HepG2 (cell line): ENCODE measurements at regions not wholly inside any gene's neighbourhood (a gene's known extent, or its start where the extent isn't known, plus 50 kb on each side); places are given as distances from the start of the nearest gene placed in this dataset.

Experiments used
- ATAC-seq: fragments of 200-7000 bp; cut with Tn5 transposase; 3 replicates; pipeline ENCODE4 v1.9.1; 2020; ENCODE audit warnings: mild to moderate bottlenecking, moderate library complexity
- BruUV-seq: library from RNA; stranded (reverse); fragments of 400-500 nt; replicated peaks from 2 replicates; lab custom pipeline; 2021; lab: Mats Ljungman, UMichigan
- CTCF ChIA-PET: fragments of 300-600 bp; formaldehyde crosslinking; extraction: SDS; loops from one replicate; lab custom pipeline; 2021; ENCODE audit warnings: low total read pairs, inconsistent platforms, low intra/inter-chr PET ratio; lab: Yijun Ruan, JAX
- POLR2A ChIA-PET: fragments of 350-600 bp; sonication (Branson Sonifier 250); formaldehyde crosslinking; loops from one replicate; lab custom pipeline; 2020; ENCODE audit warnings: antibody characterized with exemption, inconsistent platforms; lab: Yijun Ruan, JAX
- DNase-seq: peaks from one replicate; pipeline ENCODE4 v3.0.0-alpha.2; 2015; ENCODE audit warnings: low spot score
- FAIRE-seq: peaks from 3 replicates; lab custom pipeline; 2011; peaks lifted over from hg19 to GRCh38; lab: Jason Lieb, UNC
- H2AFZ ChIP-seq: one replicate; pipeline ENCODE4 v1.6.1; 2011; ENCODE audit warnings: low read length, inconsistent platforms
- H3K27ac ChIP-seq: fragments of 300-600 bp; 3 replicates; pipeline ENCODE4 v1.8.0; 2011; ENCODE audit warnings: mixed run types, mild to moderate bottlenecking, mixed read lengths, low read length, inconsistent platforms; ENCODE audit not compliant: insufficient read depth; ENCODE audit errors: extremely low read length
- H3K27me3 ChIP-seq, 2 experiments: fragments of 200-600 bp in 1 of 2; 2 replicates in 1 of 2; 3 replicates in 1 of 2; pipeline versions ENCODE4 v1.6.0 to v1.8.0; 2011; ENCODE audit warnings: low read length in 2 of 2, mild to moderate bottlenecking in 2 of 2, moderate library complexity in 2 of 2, inconsistent platforms in 1 of 2; ENCODE audit not compliant: insufficient read depth in 2 of 2, control insufficient read depth in 1 of 2
- H3K36me3 ChIP-seq, 2 experiments: fragments of 200-600 bp in 1 of 2; replicated peaks in 1 of 2; 2 replicates in 1 of 2; 3 replicates in 1 of 2; pipeline versions ENCODE4 v1.5.1 to v1.8.0; 2011; ENCODE audit warnings: low read length in 2 of 2, inconsistent platforms in 1 of 2; ENCODE audit not compliant: insufficient read depth in 2 of 2, control insufficient read depth in 1 of 2
- H3K4me1 ChIP-seq: 2 replicates; pipeline ENCODE4 v1.5.1; 2012; ENCODE audit warnings: low read length, inconsistent platforms; ENCODE audit not compliant: insufficient read depth
- H3K4me2 ChIP-seq: 2 replicates; pipeline ENCODE4 v1.6.0; 2011; ENCODE audit warnings: low read depth, low read length, inconsistent platforms
- H3K4me3 ChIP-seq, 3 experiments: fragments of 200-600 bp in 1 of 3; sonication (generic), shearing (Covaris generic) in 1 of 3; replicated peaks in 1 of 3; 2 replicates each; pipeline ENCODE4 v1.5.1; 2011 to 2016; ENCODE audit warnings: low read length in 3 of 3, inconsistent platforms in 2 of 3, low read depth in 2 of 3, mild to moderate bottlenecking in 2 of 3, control low read depth in 1 of 3, mixed read lengths in 1 of 3; ENCODE audit not compliant: insufficient read depth in 1 of 3
- H3K79me2 ChIP-seq: one replicate; pipeline ENCODE4 v1.6.1; 2011; ENCODE audit warnings: low read length, inconsistent platforms; ENCODE audit not compliant: insufficient read depth
- H3K9ac ChIP-seq: 2 replicates; pipeline ENCODE4 v1.6.0; 2011; ENCODE audit warnings: mild to moderate bottlenecking, low read depth, low read length, inconsistent platforms; ENCODE audit not compliant: insufficient read depth
- H3K9me3 ChIP-seq: 2 replicates; pipeline ENCODE4 v1.5.1; 2012; ENCODE audit warnings: mild to moderate bottlenecking, low read length
- H4K20me1 ChIP-seq: 2 replicates; pipeline ENCODE4 v1.6.0; 2011; ENCODE audit warnings: inconsistent platforms, mild to moderate bottlenecking, low read length, moderate library complexity; ENCODE audit not compliant: insufficient read depth
- AFF4 ChIP-seq: sonication (generic); formaldehyde crosslinking; IDR thresholded peaks from 2 replicates; pipeline ENCODE4 v1.4.0; 2020; ENCODE audit warnings: missing genetic modification reagents
- ATF5 ChIP-seq: sonication (generic); formaldehyde crosslinking; IDR thresholded peaks from 2 replicates; pipeline ENCODE4 v1.4.0; 2020; ENCODE audit warnings: mild to moderate bottlenecking, low read depth, missing genetic modification reagents
- HNRNPH1 ChIP-seq: fragments of 200-400 bp; formaldehyde crosslinking; optimal IDR thresholded peaks from 2 replicates; pipeline ENCODE3; 2017; ENCODE audit warnings: mild to moderate bottlenecking, low read depth, low read length
- IRF1 ChIP-seq: sonication (generic); formaldehyde crosslinking; IDR thresholded peaks from 2 replicates; pipeline ENCODE4 v1.4.0; 2020; ENCODE audit warnings: low read depth, mild to moderate bottlenecking, missing genetic modification reagents
- NAIF1 ChIP-seq: sonication (generic); formaldehyde crosslinking; IDR thresholded peaks from 2 replicates; pipeline ENCODE4 v1.5.0; 2020; ENCODE audit warnings: mild to moderate bottlenecking, missing genetic modification reagents, borderline replicate concordance
- NFE2L1 ChIP-seq: sonication (generic); formaldehyde crosslinking; IDR thresholded peaks from 2 replicates; pipeline ENCODE4 v1.4.0; 2020; ENCODE audit warnings: missing genetic modification reagents, mild to moderate bottlenecking, borderline replicate concordance
- REXO4 ChIP-seq: sonication (generic); formaldehyde crosslinking; IDR thresholded peaks from 2 replicates; pipeline ENCODE4 v1.8.0; 2022; ENCODE audit warnings: missing genetic modification reagents, mild to moderate bottlenecking, borderline replicate concordance
- SIN3A ChIP-seq: IDR thresholded peaks from 2 replicates; pipeline ENCODE4 v1.6.1; 2011; ENCODE audit warnings: low read depth, mild to moderate bottlenecking, control low read depth, low read length, borderline replicate concordance
- TCF7 ChIP-seq: sonication (generic); IDR thresholded peaks from 2 replicates; pipeline ENCODE4 v1.6.1; 2016; ENCODE audit warnings: antibody characterized with exemption, low read depth
- ZFP37 ChIP-seq: sonication (generic); formaldehyde crosslinking; IDR thresholded peaks from 2 replicates; pipeline ENCODE4 v1.4.0; 2020; ENCODE audit warnings: missing genetic modification reagents, borderline replicate concordance
- ZNF225 ChIP-seq: sonication (generic); formaldehyde crosslinking; IDR thresholded peaks from 2 replicates; pipeline ENCODE4 v1.4.0; 2020; ENCODE audit warnings: mild to moderate bottlenecking, missing genetic modification reagents
- ZNF605 ChIP-seq: sonication (generic); formaldehyde crosslinking; IDR thresholded peaks from 2 replicates; pipeline ENCODE4 v1.8.0; 2022; ENCODE audit warnings: mild to moderate bottlenecking, missing genetic modification reagents
- ZSCAN21 ChIP-seq: sonication (generic); formaldehyde crosslinking; IDR thresholded peaks from 2 replicates; pipeline ENCODE4 v1.8.0; 2022; ENCODE audit warnings: mild to moderate bottlenecking, missing genetic modification reagents, moderate library complexity, borderline replicate concordance
- WGBS: methylation state at CpG from one replicate; pipeline ENCODE4 v1.1.6; 2017; ENCODE audit warnings: low lambda C conversion rate; 5-methylcytosine and 5-hydroxymethylcytosine counted together
- in situ Hi-C: cut with HindIII; loops from 2 replicates; pipeline ENCODE4 v1.10.0; 2017; ENCODE audit warnings: low pct_unique_long_range_greater_than_20kb; ENCODE audit not compliant: extremely low pct_ligation_motif_present
- intact Hi-C: fragments of 100-400 bp; cut with micrococcal nuclease; formaldehyde crosslinking; loops from one replicate; pipeline ENCODE4 v1.10.0; 2022; ENCODE audit not compliant: unreplicated experiment
- TF ChIP-seq, protein P1 (sequence below): sonication (generic); formaldehyde crosslinking; IDR thresholded peaks from 2 replicates; pipeline ENCODE4 v1.4.0; 2020; ENCODE audit warnings: missing genetic modification reagents

DNA sequence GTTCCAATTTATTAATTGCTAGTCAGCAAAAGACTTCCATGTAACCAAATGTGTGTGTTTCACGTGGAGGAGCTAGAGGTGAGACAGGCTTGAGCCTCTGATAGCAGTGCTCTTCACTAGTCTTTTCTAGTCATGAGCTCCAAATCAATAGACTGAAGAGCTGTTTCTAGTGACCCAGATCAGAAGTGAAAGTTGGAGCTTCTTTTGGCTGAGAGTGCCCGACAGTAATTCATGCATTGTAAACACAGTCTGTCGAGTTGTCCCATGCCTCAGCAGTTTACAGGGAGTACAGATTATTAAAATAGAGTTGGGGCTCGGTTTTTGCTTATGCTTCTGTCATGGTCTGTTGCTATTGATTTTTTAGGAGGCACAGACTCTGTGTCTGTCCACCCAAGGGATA lies 793.1 kb downstream of the DTWD2 start (continued):
- no peak for TF ChIP-seq AFF4 (CRISPR knock-in tag)
- TF ChIP-seq NFE2L1 (CRISPR knock-in tag) = no peak
- no peak for TF ChIP-seq ZFP37 (CRISPR knock-in tag)

- Histone ChIP-seq H3K9ac (no peak overlapping the region), H3K4me3 (no peak overlapping the region), H4K20me1 (no peaks in the 10 kb centered on the region), H3K36me3 (no peaks in the 10 kb centered on the region), H3K27me3 (no peaks in the 10 kb centered on the region), H3K4me2 (no peak overlapping the region), H3K79me2 (no peaks in the 10 kb centered on the region), H3K9me3 (no peaks in the 10 kb centered on the region), H3K4me1 (no peaks in the 10 kb centered on the region), H3K27ac (no peak overlapping the region), H2AFZ (no peak overlapping the region)
- DNase-seq = no peak
- 0% methylated on average over 2 of the region's 2 CpGs for WGBS
- no peak for ATAC-seq
- intact Hi-C loops = no loop called here
- in situ Hi-C loops = no loop called here
- POLR2A ChIA-PET = no interaction called here
- no peak for FAIRE-seq
- CTCF ChIA-PET = no interaction called here
- no TSS peak for BruUV-seq
- TF ChIP-seq NAIF1 (CRISPR knock-in tag) (no peak), SIN3A (no peak), ATF5 (CRISPR knock-in tag) (no peak), REXO4 (CRISPR knock-in tag) (no peak), IRF1 (CRISPR knock-in tag) (no peak), ZNF605 (CRISPR knock-in tag) (no peak), ZSCAN21 (CRISPR knock-in tag) (no peak), HNRNPH1 (no peak), TCF7 (no peak), ZNF225 (CRISPR knock-in tag) (no peak)
- TF ChIP-seq, protein P1, sequence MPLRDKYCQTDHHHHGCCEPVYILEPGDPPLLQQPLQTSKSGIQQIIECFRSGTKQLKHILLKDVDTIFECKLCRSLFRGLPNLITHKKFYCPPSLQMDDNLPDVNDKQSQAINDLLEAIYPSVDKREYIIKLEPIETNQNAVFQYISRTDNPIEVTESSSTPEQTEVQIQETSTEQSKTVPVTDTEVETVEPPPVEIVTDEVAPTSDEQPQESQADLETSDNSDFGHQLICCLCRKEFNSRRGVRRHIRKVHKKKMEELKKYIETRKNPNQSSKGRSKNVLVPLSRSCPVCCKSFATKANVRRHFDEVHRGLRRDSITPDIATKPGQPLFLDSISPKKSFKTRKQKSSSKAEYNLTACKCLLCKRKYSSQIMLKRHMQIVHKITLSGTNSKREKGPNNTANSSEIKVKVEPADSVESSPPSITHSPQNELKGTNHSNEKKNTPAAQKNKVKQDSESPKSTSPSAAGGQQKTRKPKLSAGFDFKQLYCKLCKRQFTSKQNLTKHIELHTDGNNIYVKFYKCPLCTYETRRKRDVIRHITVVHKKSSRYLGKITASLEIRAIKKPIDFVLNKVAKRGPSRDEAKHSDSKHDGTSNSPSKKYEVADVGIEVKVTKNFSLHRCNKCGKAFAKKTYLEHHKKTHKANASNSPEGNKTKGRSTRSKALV (CRISPR knock-in tag) = no peak
These were observed 795.0 kb downstream of the DTWD2 start for GRCh38 chr5:118193194-118193905.
